ENCODE measurements at regions not wholly inside any gene's neighbourhood (a gene's known extent, or its start where the extent isn't known, plus 50 kb on each side); places are given as distances from the start of the nearest gene placed in this dataset.

DNA sequence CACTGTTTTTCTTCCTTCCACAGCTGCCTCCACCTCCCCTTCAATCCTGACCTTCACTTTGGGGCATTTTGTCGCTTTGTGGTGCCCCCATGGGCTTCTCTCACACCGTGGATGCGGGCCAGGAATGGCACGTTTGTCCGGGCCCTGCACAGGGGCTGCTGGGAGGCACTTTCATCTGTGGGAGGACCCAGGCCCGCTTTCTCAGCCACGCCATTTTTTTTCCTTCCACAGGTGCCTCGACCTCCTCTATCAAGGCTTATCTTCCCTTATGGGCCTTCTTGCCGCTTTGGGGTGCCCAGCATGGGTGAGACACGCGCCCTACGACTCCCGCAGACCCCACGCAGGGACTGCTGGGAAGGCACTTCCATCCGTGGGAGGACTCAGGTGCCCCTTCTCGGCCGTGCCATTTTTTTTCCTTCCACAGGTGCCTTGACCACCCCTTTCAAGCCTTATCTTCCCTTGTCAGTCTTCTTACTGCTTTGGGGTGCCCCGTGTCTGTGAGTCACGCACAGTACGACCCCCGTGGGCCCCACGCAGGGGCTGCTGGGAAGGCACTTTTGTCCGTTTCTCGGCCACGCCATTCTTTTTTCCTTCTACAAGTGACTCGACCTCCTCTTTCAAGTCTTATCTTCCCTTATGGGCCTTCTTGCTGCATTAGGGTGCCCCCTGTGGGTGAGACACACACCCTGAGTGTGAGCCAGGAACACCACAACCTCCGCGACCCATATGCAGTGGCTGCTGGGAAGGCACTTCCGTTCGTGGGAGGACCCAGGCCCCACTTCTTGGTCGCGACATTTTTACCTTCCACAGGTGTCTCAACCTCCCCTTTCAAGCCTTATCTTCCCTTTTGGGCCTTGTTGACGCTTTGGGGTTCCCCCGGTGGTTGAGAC lies 270.7 kb downstream of the ALG10 start:
- no peak for DNase-seq

GRCh38 chr12:34294137-34294536 lies 271.8 kb downstream of the ALG10 start:
- DNase-seq = no peak

DNA sequence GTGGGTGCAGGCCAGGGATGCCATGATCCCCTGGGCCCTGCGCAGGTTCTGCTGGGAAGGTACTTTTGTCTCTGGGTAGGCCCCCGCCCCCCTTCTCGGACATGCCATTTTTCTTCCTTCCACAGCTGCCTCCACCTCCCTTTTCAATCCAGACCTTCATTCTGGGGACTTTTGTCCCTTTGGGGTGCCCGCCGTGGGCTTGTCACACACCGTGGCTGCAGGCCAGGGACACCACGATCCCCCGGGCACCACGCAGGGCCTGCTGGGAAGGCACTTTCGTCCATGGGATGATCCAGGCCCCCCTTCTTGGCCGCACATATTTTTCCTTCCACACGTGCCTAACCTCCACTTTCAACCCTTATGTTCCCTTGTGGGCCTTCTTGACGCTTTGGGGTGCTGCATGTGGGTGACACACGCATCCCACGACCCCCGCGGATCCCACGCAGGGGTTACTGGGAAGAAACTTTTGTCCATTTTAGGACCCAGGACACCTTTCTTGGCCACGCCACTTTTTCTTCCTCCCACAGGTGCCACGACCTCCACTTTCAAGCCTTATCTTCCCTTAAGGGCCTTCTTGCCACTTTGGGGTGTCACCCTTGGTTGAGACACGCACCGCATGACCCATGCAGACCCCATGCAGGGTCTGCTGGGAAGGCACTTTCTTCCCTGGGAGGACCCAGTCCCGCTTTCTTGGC lies 272.5 kb downstream of the ALG10 start:
- no peak for DNase-seq

- no peak for DNase-seq
Observed at GRCh38 chr12:34295366-34296142, 273.3 kb downstream of the ALG10 start.

- DNase-seq = no peak
Observed at GRCh38 chr12:34296143-34297041, 274.1 kb downstream of the ALG10 start.

- no peak for DNase-seq
Observed at GRCh38 chr12:34297126-34297789, 275.0 kb downstream of the ALG10 start.

DNA sequence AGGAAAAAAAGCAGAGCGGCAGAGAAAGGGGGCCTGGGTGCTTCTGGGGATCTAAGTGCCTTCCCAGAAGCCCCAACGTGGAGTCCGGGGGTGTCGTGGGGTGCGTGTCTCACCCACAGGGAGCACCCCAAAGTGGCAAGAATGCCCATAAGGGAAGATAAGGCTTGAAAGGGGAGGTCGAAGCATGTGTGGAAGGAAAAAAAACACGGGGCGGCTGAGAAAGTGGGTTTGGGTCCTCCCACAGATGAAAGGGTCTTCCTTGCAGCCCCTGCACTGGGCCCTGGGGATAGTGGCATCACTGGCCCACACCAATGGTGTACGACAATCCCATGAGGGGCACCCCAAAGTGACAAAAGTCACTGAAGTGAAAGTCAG lies 275.5 kb downstream of the ALG10 start:
- no peak for DNase-seq

DNA sequence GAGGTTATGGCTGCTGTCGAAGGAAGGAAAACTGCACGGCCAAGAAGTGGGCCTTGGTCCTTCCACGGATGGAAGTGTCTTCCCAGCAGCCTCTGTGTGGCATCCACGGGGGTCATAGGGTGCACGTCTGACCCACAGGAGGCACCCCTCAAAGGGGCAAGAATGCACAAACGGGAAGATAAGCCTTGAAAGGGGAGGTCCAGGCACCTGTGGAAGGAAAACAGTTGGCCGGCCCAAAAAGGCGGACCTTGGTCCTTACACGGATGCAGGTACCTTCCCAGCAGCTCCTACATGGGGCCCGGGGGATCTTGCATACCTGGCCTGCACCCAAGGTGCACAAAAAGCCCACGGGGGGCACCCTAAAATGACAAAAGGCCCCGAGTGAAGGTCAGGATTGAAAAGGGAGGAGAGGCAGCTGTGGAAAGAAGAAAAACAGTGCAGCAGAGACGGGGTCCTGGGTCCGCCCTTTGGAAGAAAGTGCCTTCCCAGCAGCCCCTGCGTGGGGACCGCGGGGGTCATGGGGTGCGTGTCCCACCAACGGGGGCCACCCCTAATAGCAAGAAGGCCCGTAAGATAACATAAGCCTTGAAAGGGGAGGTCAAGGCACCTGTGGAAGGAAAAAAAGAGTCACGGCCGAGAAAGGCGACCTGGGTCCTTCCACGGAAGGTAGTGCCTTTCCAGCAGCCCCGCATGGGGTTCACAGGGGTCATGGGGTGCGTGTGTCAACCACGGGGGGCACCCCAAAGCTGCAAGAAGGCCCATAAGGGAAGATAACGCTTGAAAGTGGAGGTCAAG lies 276.1 kb downstream of the ALG10 start:
- DNase-seq = no peak

DNA sequence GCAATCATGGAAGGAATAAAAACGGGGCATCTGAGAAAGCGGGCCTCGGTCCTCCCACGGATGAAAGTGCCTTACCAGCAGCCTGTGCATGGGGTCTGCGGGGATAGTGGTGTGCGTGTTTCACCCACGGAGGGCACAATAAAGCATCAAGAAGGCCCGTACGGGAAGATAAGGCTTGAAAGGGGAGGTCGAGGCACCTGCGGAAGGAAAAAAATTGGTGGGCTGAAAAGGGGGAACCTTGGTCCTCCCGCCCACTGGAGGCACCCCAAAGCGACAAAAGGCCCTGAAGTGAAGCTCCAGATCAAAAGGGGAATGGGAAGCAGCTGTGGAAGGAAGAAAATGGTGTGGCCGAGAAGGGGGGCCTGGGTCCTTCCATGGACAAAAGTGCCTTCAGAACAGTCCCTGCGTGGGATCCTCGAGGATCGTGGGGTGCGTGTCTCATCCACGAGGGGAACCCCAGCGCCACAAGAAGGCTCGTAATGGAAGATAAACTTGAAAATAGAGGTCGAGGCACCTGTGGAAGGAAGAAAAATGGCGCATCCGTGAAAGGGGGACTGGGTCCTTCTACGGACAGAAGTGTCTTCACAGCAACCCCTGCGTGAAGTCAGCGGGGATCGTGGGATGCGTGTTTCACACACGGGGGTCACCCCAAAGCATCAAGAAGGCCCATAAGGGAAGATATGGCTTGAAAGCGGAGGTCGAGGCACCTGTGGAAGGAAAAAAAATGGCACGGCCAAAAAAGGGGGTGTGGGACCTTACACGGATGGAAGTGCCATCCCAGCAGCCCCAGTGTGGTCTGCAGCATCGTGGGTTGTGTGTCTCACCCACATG lies 276.9 kb downstream of the ALG10 start:
- DNase-seq = no peak

DNA sequence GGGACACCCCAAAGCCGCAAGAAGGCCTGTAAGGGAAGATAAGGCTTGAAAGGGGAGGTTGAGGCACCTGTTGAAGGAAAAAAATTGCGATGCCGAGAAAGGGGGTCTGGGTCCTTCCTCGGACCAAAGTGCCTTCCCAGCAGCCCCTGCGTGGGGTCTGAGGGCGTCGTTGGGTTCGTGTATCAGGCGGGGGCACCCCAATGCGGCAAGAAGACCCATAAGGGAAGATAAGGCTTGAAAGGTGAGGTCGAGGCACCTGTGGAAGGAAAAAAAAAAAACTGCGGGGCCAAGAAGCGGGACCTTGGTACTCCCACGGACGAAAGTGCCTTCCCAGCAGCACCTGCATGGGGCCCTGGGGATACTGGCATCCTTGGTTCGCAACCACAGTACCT lies 277.5 kb downstream of the ALG10 start:
- no peak for DNase-seq

DNA sequence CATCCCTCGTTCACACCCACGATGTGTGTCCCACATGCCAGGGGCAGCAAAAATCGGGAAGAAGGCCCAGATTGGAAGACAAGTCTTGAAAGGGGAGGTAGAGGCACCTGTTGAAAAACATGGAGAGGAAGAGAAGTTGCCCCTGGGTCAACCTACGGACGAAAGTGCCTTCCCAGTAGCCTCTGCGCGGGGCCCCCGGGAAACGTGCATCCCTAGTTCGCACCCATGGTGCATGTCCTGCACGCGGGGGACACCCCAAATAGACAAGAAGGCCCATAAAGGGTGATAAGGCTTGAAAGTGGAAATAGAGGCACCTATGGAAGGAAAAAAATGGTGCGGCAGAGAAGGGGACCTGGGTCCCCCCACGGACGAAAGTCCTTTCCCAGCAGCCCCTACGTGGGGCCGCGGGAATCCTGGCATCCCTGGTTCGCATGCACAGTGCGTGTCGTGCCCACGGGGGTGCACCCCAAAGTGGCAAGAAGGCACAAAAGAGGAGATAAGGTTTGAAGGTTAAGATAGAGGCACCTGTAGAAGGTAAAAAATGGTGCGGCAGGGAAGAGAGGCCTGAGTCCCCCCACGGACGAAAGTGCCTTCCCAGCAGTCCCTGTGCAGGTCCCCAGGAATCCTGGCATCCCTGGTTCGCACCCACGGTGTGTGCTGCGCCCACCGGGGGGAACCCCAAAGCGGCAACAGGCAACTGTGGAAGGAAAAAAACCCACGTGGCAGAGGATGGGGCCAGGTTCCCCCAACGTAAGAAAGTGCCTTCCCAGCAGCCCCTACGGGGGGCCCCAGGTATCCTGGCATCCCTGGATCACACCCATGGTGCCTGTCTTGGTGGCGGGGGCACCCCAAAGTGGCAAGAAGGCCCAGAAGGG lies 278.3 kb downstream of the ALG10 start:
- DNase-seq = no peak

- DNase-seq = no peak
Observed at GRCh38 chr12:34301251-34302130, 279.2 kb downstream of the ALG10 start.

GRCh38 chr12:34302131-34302885 lies 280.0 kb downstream of the ALG10 start:
- DNase-seq = no peak

DNA sequence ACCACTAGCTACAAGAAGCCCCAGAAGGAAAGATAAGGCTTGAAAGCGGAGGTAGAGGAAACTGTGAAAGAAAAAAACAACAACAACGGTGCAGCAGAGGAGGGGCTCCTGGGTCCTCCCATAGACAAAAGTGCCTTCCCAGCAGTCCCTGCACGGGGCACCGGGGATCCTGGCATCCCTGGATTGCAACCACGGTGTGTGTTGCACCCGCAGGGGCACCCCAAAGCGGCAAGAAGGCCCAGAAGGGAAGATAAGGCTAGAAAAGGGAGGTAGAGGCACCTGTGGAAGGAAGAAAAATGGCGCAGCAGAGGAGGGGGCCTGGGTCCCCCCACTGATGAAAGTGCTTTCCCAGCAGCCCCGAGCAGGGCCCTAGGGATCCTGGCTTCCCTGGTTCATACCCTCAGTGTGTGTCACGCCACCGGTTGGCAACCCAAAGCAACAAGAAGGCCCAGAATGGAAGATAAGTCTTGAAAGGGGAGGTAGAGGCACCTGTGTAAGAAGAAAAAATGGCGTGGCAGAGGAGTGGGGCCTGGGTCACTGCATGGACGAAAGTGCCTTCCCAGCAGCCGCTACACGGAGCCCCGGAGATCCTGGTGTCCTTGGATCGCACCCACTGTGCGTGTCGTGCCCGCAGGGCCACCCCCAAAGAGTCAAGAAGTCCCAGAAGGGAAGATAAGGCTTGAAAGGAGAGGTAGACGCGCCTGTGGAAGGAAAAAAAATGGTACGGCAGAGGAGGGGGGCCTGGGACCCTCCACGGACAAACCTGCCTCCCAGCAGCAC lies 281.0 kb downstream of the ALG10 start:
- no peak for DNase-seq

- no peak for DNase-seq
Observed at GRCh38 chr12:34304001-34304400, 281.7 kb downstream of the ALG10 start.

GRCh38 chr12:34304546-34304945 lies 282.2 kb downstream of the ALG10 start:
- no peak for DNase-seq

All from stimulated activated CD4-positive, alpha-beta T cell treated with anti-CD3 and anti-CD28 coated beads, Interleukin-15, amount 100 ng/mL, for 24 hours (primary cell).